ENCODE measurements at regions not wholly inside any gene's neighbourhood (a gene's known extent, or its start where the extent isn't known, plus 50 kb on each side); places are given as distances from the start of the nearest gene placed in this dataset.

- DNase-seq (ENCODE audit: low read depth): no peak
- TF ChIP-seq CTCF (conservative IDR thresholded peaks at IDR 0.05; ENCODE audit: low read depth, low read length): no peak
- no peak overlapping the region for H3K4me3 ChIP-seq (ENCODE audit: low read depth, low read length)
Observed at GRCh38 chr4:12658146-12658545, 826.0 kb downstream of the RAB28 start.

- DNase-seq (ENCODE audit: low read depth): no peak
- H3K4me3 ChIP-seq (ENCODE audit: low read depth, low read length): no peak overlapping the region
- TF ChIP-seq CTCF (conservative IDR thresholded peaks at IDR 0.05; ENCODE audit: low read depth, low read length): no peak
Observed at GRCh38 chr4:12651876-12652275, 832.3 kb downstream of the RAB28 start.

- H3K4me3 ChIP-seq (ENCODE audit: low read depth, low read length): no peak overlapping the region
- no peak for DNase-seq (ENCODE audit: low read depth)
- TF ChIP-seq CTCF (conservative IDR thresholded peaks at IDR 0.05; ENCODE audit: low read depth, low read length): no peak
Observed at GRCh38 chr4:12645732-12646131, 838.4 kb downstream of the RAB28 start.

- H3K4me3 ChIP-seq (ENCODE audit: low read depth, low read length): no peak overlapping the region
- TF ChIP-seq CTCF (conservative IDR thresholded peaks at IDR 0.05; ENCODE audit: low read depth, low read length): no peak
- DNase-seq (ENCODE audit: low read depth): no peak
Observed at GRCh38 chr4:12644261-12644660, 839.9 kb downstream of the RAB28 start.

GRCh38 chr4:12636191-12636590 lies 847.9 kb downstream of the RAB28 start:
- no peak for DNase-seq (ENCODE audit: low read depth)
- no peak for TF ChIP-seq CTCF (conservative IDR thresholded peaks at IDR 0.05; ENCODE audit: low read depth, low read length)
- H3K4me3 ChIP-seq (ENCODE audit: low read depth, low read length): no peak overlapping the region

GRCh38 chr4:12635629-12636028 lies 848.5 kb downstream of the RAB28 start:
- no peak for TF ChIP-seq CTCF (conservative IDR thresholded peaks at IDR 0.05; ENCODE audit: low read depth, low read length)
- H3K4me3 ChIP-seq (ENCODE audit: low read depth, low read length): no peak overlapping the region
- no peak for DNase-seq (ENCODE audit: low read depth)

- no peak overlapping the region for H3K4me3 ChIP-seq (ENCODE audit: low read depth, low read length)
- peak; percentile 93 for TF ChIP-seq CTCF (conservative IDR thresholded peaks at IDR 0.05; ENCODE audit: low read depth, low read length)
- peak; percentile 82 for DNase-seq (ENCODE audit: low read depth)
Observed at GRCh38 chr4:12633053-12633651, 851.0 kb downstream of the RAB28 start.
